ENCODE measurements at regions not wholly inside any gene's neighbourhood (a gene's known extent, or its start where the extent isn't known, plus 50 kb on each side); places are given as distances from the start of the nearest gene placed in this dataset.
"Not testable (repeated sequence)": the region's sequence is repeated elsewhere in the genome, so short reads cannot be mapped to it uniquely, and the experiment has no call there.

GRCh38 chr6:134632024-134632423 lies 314.1 kb upstream of the SGK1 start:
- no peak for FAIRE-seq

GRCh38 chr6:134631398-134631924 lies 313.5 kb upstream of the SGK1 start:
- FAIRE-seq = no peak

- no peak for FAIRE-seq
Measured at GRCh38 chr6:134630508-134631121, 312.7 kb upstream of the SGK1 start.

GRCh38 chr6:134628154-134628553 lies 310.2 kb upstream of the SGK1 start:
- FAIRE-seq = no peak

- no peak for FAIRE-seq
Measured at GRCh38 chr6:134627707-134628106, 309.8 kb upstream of the SGK1 start.

- FAIRE-seq = no peak
Measured at GRCh38 chr6:134626589-134626988, 308.7 kb upstream of the SGK1 start.

GRCh38 chr6:134626086-134626485 lies 308.2 kb upstream of the SGK1 start:
- FAIRE-seq = no peak

- no peak for FAIRE-seq
Measured at GRCh38 chr6:134624781-134625180, 306.9 kb upstream of the SGK1 start.

- FAIRE-seq = no peak
Measured at GRCh38 chr6:134623401-134623800, 305.5 kb upstream of the SGK1 start.

GRCh38 chr6:134622382-134623173 lies 304.7 kb upstream of the SGK1 start:
- no peak for FAIRE-seq

GRCh38 chr6:134621858-134622257 lies 303.9 kb upstream of the SGK1 start:
- FAIRE-seq = no peak

GRCh38 chr6:134619789-134620188 lies 301.9 kb upstream of the SGK1 start:
- FAIRE-seq = no peak

- no peak for FAIRE-seq
Measured at GRCh38 chr6:134619077-134619476, 301.2 kb upstream of the SGK1 start.

- FAIRE-seq = no peak
Measured at GRCh38 chr6:134614606-134615485, 296.9 kb upstream of the SGK1 start.

- FAIRE-seq = not testable (repeated sequence)
Measured at GRCh38 chr6:134612128-134612527, 294.2 kb upstream of the SGK1 start.

- FAIRE-seq = no peak
Measured at GRCh38 chr6:134610411-134610810, 292.5 kb upstream of the SGK1 start.

- FAIRE-seq = no peak
Measured at GRCh38 chr6:134609716-134610261, 291.9 kb upstream of the SGK1 start.

- FAIRE-seq = no peak
Measured at GRCh38 chr6:134607411-134607810, 289.5 kb upstream of the SGK1 start.

- FAIRE-seq = no peak
Measured at GRCh38 chr6:134605034-134605433, 287.1 kb upstream of the SGK1 start.

- FAIRE-seq = no peak
Measured at GRCh38 chr6:134604014-134604676, 286.2 kb upstream of the SGK1 start.

GRCh38 chr6:134603561-134603960 lies 285.6 kb upstream of the SGK1 start:
- FAIRE-seq = no peak

- no peak for FAIRE-seq
Measured at GRCh38 chr6:134602123-134602522, 284.2 kb upstream of the SGK1 start.

Measured in colon (tissue), 2 donors.